HepG2 (cell line): ENCODE measurements at regions not wholly inside any gene's neighbourhood (a gene's known extent, or its start where the extent isn't known, plus 50 kb on each side); places are given as distances from the start of the nearest gene placed in this dataset.

ENCODE experiments used
- ATAC-seq: fragments of 200-7000 bp; cut with Tn5 transposase; 3 replicates; pipeline ENCODE4 v1.9.1; 2020; ENCODE audit warnings: mild to moderate bottlenecking, moderate library complexity
- BruUV-seq: library from RNA; stranded (reverse); fragments of 400-500 nt; replicated peaks from 2 replicates; lab custom pipeline; 2021; lab: Mats Ljungman, UMichigan
- CTCF ChIA-PET: fragments of 300-600 bp; formaldehyde crosslinking; extraction: SDS; loops from one replicate; lab custom pipeline; 2021; ENCODE audit warnings: low total read pairs, inconsistent platforms, low intra/inter-chr PET ratio; lab: Yijun Ruan, JAX
- POLR2A ChIA-PET: fragments of 350-600 bp; sonication (Branson Sonifier 250); formaldehyde crosslinking; loops from one replicate; lab custom pipeline; 2020; ENCODE audit warnings: antibody characterized with exemption, inconsistent platforms; lab: Yijun Ruan, JAX
- DNase-seq: peaks from one replicate; pipeline ENCODE4 v3.0.0-alpha.2; 2015; ENCODE audit warnings: low spot score
- FAIRE-seq: peaks from 3 replicates; lab custom pipeline; 2011; peaks lifted over from hg19 to GRCh38; lab: Jason Lieb, UNC
- H2AFZ ChIP-seq: one replicate; pipeline ENCODE4 v1.6.1; 2011; ENCODE audit warnings: low read length, inconsistent platforms
- H3K27ac ChIP-seq: fragments of 300-600 bp; 3 replicates; pipeline ENCODE4 v1.8.0; 2011; ENCODE audit warnings: mixed run types, mild to moderate bottlenecking, mixed read lengths, low read length, inconsistent platforms; ENCODE audit not compliant: insufficient read depth; ENCODE audit errors: extremely low read length
- H3K27me3 ChIP-seq, 2 experiments: fragments of 200-600 bp in 1 of 2; 2 replicates in 1 of 2; 3 replicates in 1 of 2; pipeline versions ENCODE4 v1.6.0 to v1.8.0; 2011; ENCODE audit warnings: low read length in 2 of 2, mild to moderate bottlenecking in 2 of 2, moderate library complexity in 2 of 2, inconsistent platforms in 1 of 2; ENCODE audit not compliant: insufficient read depth in 2 of 2, control insufficient read depth in 1 of 2
- H3K36me3 ChIP-seq, 2 experiments: fragments of 200-600 bp in 1 of 2; replicated peaks in 1 of 2; 2 replicates in 1 of 2; 3 replicates in 1 of 2; pipeline versions ENCODE4 v1.5.1 to v1.8.0; 2011; ENCODE audit warnings: low read length in 2 of 2, inconsistent platforms in 1 of 2; ENCODE audit not compliant: insufficient read depth in 2 of 2, control insufficient read depth in 1 of 2
- H3K4me1 ChIP-seq: 2 replicates; pipeline ENCODE4 v1.5.1; 2012; ENCODE audit warnings: low read length, inconsistent platforms; ENCODE audit not compliant: insufficient read depth
- H3K4me2 ChIP-seq: 2 replicates; pipeline ENCODE4 v1.6.0; 2011; ENCODE audit warnings: low read depth, low read length, inconsistent platforms
- H3K4me3 ChIP-seq, 3 experiments: fragments of 200-600 bp in 1 of 3; sonication (generic), shearing (Covaris generic) in 1 of 3; replicated peaks in 1 of 3; 2 replicates each; pipeline ENCODE4 v1.5.1; 2011 to 2016; ENCODE audit warnings: low read length in 3 of 3, inconsistent platforms in 2 of 3, low read depth in 2 of 3, mild to moderate bottlenecking in 2 of 3, control low read depth in 1 of 3, mixed read lengths in 1 of 3; ENCODE audit not compliant: insufficient read depth in 1 of 3
- H3K79me2 ChIP-seq: one replicate; pipeline ENCODE4 v1.6.1; 2011; ENCODE audit warnings: low read length, inconsistent platforms; ENCODE audit not compliant: insufficient read depth
- H3K9ac ChIP-seq: 2 replicates; pipeline ENCODE4 v1.6.0; 2011; ENCODE audit warnings: mild to moderate bottlenecking, low read depth, low read length, inconsistent platforms; ENCODE audit not compliant: insufficient read depth
- H3K9me3 ChIP-seq: 2 replicates; pipeline ENCODE4 v1.5.1; 2012; ENCODE audit warnings: mild to moderate bottlenecking, low read length
- H4K20me1 ChIP-seq: 2 replicates; pipeline ENCODE4 v1.6.0; 2011; ENCODE audit warnings: inconsistent platforms, mild to moderate bottlenecking, low read length, moderate library complexity; ENCODE audit not compliant: insufficient read depth
- ARNT ChIP-seq: fragments of 450-650 bp; IDR thresholded peaks from 2 replicates; pipeline ENCODE4 v1.6.1; 2017
- ARNT2 ChIP-seq: sonication (generic); formaldehyde crosslinking; IDR thresholded peaks from 2 replicates; pipeline ENCODE4 v1.8.0; 2022; ENCODE audit warnings: mild to moderate bottlenecking, low read depth, missing genetic modification reagents, moderate library complexity
- CCAR2 ChIP-seq: fragments of 200-400 bp; formaldehyde crosslinking; optimal IDR thresholded peaks from 2 replicates; pipeline ENCODE3; 2018; ENCODE audit warnings: low read depth, mild to moderate bottlenecking, low read length, moderate library complexity
- MAF1 ChIP-seq: sonication (generic); formaldehyde crosslinking; IDR thresholded peaks from 2 replicates; pipeline ENCODE4 v1.5.0; 2020; ENCODE audit warnings: missing genetic modification reagents, borderline replicate concordance
- NR2F1 ChIP-seq, 2 experiments: fragments of 450-650 bp in 1 of 2; formaldehyde crosslinking in 1 of 2; IDR thresholded peaks; 2 replicates each; pipeline versions ENCODE4 v1.5.0 to v1.6.1; 2016 to 2020; ENCODE audit warnings: mild to moderate bottlenecking in 1 of 2, missing compliant biosample characterization in 1 of 2, missing genetic modification reagents in 1 of 2, moderate library complexity in 1 of 2
- ONECUT2 ChIP-seq: sonication (generic); formaldehyde crosslinking; IDR thresholded peaks from 2 replicates; pipeline ENCODE4 v1.4.0; 2020; ENCODE audit warnings: missing genetic modification reagents
- PITX1 ChIP-seq: sonication (generic); formaldehyde crosslinking; IDR thresholded peaks from 2 replicates; pipeline ENCODE4 v1.5.1; 2020; ENCODE audit warnings: mild to moderate bottlenecking, missing genetic modification reagents
- PPARG ChIP-seq: conservative IDR thresholded peaks from 2 replicates; pipeline ENCODE4 v1.6.1; 2016; ENCODE audit warnings: missing biosample characterization, missing genetic modification reagents
- SOX6 ChIP-seq, 2 experiments: fragments of 450-650 bp in 1 of 2; sonication (generic) in 1 of 2; formaldehyde crosslinking in 1 of 2; IDR thresholded peaks; 2 replicates each; pipeline versions ENCODE4 v1.4.0 to v1.6.1; 2017 to 2020; ENCODE audit warnings: antibody characterized with exemption in 1 of 2, mild to moderate bottlenecking in 1 of 2, missing genetic modification reagents in 1 of 2
- TCF12 ChIP-seq, 2 experiments: fragments of 450-650 bp in 1 of 2; sonication (generic) in 1 of 2; formaldehyde crosslinking in 1 of 2; IDR thresholded peaks; 2 replicates each; pipeline versions ENCODE4 v1.6.1 to v1.8.0; 2017 to 2022; ENCODE audit warnings: antibody characterized with exemption in 1 of 2, mild to moderate bottlenecking in 1 of 2, missing genetic modification reagents in 1 of 2, moderate library complexity in 1 of 2
- ZNF18 ChIP-seq: sonication (generic); formaldehyde crosslinking; IDR thresholded peaks from 2 replicates; pipeline ENCODE4 v1.8.0; 2022; ENCODE audit warnings: mild to moderate bottlenecking, missing genetic modification reagents; ENCODE audit not compliant: insufficient replicate concordance
- ZNF264 ChIP-seq: sonication (generic); formaldehyde crosslinking; IDR thresholded peaks from 2 replicates; pipeline ENCODE4 v1.4.0; 2020; ENCODE audit warnings: missing genetic modification reagents
- ZNF317 ChIP-seq: sonication (generic); formaldehyde crosslinking; IDR thresholded peaks from 2 replicates; pipeline ENCODE4 v1.5.0; 2020; ENCODE audit warnings: mild to moderate bottlenecking, missing genetic modification reagents
- ZNF33B ChIP-seq: sonication (generic); formaldehyde crosslinking; IDR thresholded peaks from 2 replicates; pipeline ENCODE4 v1.5.1; 2020; ENCODE audit warnings: mild to moderate bottlenecking, missing genetic modification reagents
- ZNF563 ChIP-seq: sonication (generic); formaldehyde crosslinking; IDR thresholded peaks from 2 replicates; pipeline ENCODE4 v1.8.0; 2022; ENCODE audit warnings: mild to moderate bottlenecking, moderate library complexity, missing genetic modification reagents
- ZNF709 ChIP-seq: sonication (generic); formaldehyde crosslinking; IDR thresholded peaks from 2 replicates; pipeline ENCODE4 v1.5.0; 2020; ENCODE audit warnings: mild to moderate bottlenecking, missing genetic modification reagents
- ZNF75D ChIP-seq: sonication (generic); formaldehyde crosslinking; IDR thresholded peaks from 2 replicates; pipeline ENCODE4 v1.8.1; 2023; ENCODE audit warnings: missing genetic modification reagents, mild to moderate bottlenecking, borderline replicate concordance
- WGBS: methylation state at CpG from one replicate; pipeline ENCODE4 v1.1.6; 2017; ENCODE audit warnings: low lambda C conversion rate; 5-methylcytosine and 5-hydroxymethylcytosine counted together
- in situ Hi-C: cut with HindIII; loops from 2 replicates; pipeline ENCODE4 v1.10.0; 2017; ENCODE audit warnings: low pct_unique_long_range_greater_than_20kb; ENCODE audit not compliant: extremely low pct_ligation_motif_present
- intact Hi-C: fragments of 100-400 bp; cut with micrococcal nuclease; formaldehyde crosslinking; loops from one replicate; pipeline ENCODE4 v1.10.0; 2022; ENCODE audit not compliant: unreplicated experiment
- TF ChIP-seq, protein P1 (sequence below): sonication (generic); formaldehyde crosslinking; IDR thresholded peaks from 2 replicates; pipeline ENCODE4 v1.5.0; 2020; ENCODE audit warnings: missing genetic modification reagents

DNA sequence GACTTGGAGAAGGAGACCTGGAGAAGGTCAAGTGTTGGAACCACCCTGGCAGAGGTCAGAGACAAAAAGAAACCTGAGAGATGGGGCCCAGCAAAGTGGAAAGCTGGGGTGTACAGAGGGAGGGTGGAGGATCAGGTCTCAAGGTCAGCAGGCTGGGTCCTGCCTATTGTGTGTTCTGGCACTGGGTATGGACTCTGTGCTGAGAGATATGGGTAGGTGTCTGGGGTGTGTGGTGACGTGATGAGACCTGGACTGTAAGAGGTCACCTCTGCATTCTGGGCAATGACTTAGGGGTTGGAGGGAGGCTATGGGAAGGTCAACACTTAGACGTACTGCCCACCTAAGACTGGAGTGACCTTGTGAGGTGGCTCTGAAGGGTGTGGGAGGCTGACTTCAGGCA is 88.1 kb downstream of the SCGB2B2 start:
- DNase-seq (no peak), ATAC-seq (no peak), FAIRE-seq (no peak)
- Histone ChIP-seq H3K4me3 (no peak overlapping the region), H3K27me3 (peaks cover 3 to 22% of the 10 kb centered on the region in 2 experiments; a peak in 4 of 5 replicates), H3K36me3 (no peaks in the 10 kb centered on the region), H3K27ac (no peak overlapping the region), H3K9me3 (no peaks in the 10 kb centered on the region), H4K20me1 (no peaks in the 10 kb centered on the region), H2AFZ (no peak overlapping the region), H3K79me2 (no peaks in the 10 kb centered on the region), H3K9ac (no peak overlapping the region), H3K4me2 (no peak overlapping the region), H3K4me1 (peaks cover 10% of the 10 kb centered on the region)
- 0% methylated on average over 1 of the region's 2 CpGs for WGBS
- CTCF ChIA-PET, result no interaction called here
- intact Hi-C loops (no loop called here), in situ Hi-C loops (no loop called here)
- TF ChIP-seq ARNT (no peak), ZNF75D (CRISPR knock-in tag) (no peak), ZNF264 (no peak), PPARG (CRISPR knock-in tag) (no peak)
- no TSS peak for BruUV-seq
- POLR2A ChIA-PET, result no interaction called here

GRCh38 chr19:34588249-34588648 is 88.7 kb downstream of the SCGB2B2 start:
- no peak for DNase-seq
- H3K4me3 ChIP-seq, result no peak overlapping the region
- H3K4me1 ChIP-seq, result peaks cover 10% of the 10 kb centered on the region
- H2AFZ ChIP-seq, result no peak overlapping the region
- WGBS, result 31% methylated on average over 8 of the region's 8 CpGs
- H4K20me1 ChIP-seq, result no peaks in the 10 kb centered on the region
- H3K27ac ChIP-seq, result no peak overlapping the region
- ATAC-seq, result no peak
- H3K9ac ChIP-seq, result no peak overlapping the region
- H3K79me2 ChIP-seq, result no peaks in the 10 kb centered on the region
- ChIA-PET CTCF (no interaction called here), POLR2A (no interaction called here)
- intact Hi-C loops, result no loop called here
- H3K27me3 ChIP-seq, result peaks cover 2 to 17% of the 10 kb centered on the region in 2 experiments; a peak in 4 of 5 replicates
- H3K9me3 ChIP-seq, result no peaks in the 10 kb centered on the region
- BruUV-seq, result no TSS peak
- H3K4me2 ChIP-seq, result no peak overlapping the region
- no peak for FAIRE-seq
- in situ Hi-C loops, result no loop called here
- no peaks in the 10 kb centered on the region for H3K36me3 ChIP-seq
- TF ChIP-seq NR2F1 (CRISPR knock-in tag; IDR thresholded peaks at IDR 0.05), result no peak
- TF ChIP-seq CCAR2, result no peak
- TF ChIP-seq TCF12 (IDR thresholded peaks at IDR 0.05), result no peak
- TF ChIP-seq TCF12 (CRISPR knock-in tag; IDR thresholded peaks at IDR 0.05), result no peak
- TF ChIP-seq ZNF563 (CRISPR knock-in tag), result no peak
- no peak for TF ChIP-seq ARNT2 (CRISPR knock-in tag)
- no peak for TF ChIP-seq SOX6 (IDR thresholded peaks at IDR 0.05)
- TF ChIP-seq SOX6 (CRISPR knock-in tag; IDR thresholded peaks at IDR 0.05), result no peak
- no peak for TF ChIP-seq ZNF709 (CRISPR knock-in tag)
- no peak for TF ChIP-seq ZNF317 (CRISPR knock-in tag)
- TF ChIP-seq PITX1 (CRISPR knock-in tag), result no peak
- TF ChIP-seq, protein P1, sequence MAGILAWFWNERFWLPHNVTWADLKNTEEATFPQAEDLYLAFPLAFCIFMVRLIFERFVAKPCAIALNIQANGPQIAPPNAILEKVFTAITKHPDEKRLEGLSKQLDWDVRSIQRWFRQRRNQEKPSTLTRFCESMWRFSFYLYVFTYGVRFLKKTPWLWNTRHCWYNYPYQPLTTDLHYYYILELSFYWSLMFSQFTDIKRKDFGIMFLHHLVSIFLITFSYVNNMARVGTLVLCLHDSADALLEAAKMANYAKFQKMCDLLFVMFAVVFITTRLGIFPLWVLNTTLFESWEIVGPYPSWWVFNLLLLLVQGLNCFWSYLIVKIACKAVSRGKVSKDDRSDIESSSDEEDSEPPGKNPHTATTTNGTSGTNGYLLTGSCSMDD (CRISPR knock-in tag), result no peak
- no peak for TF ChIP-seq ONECUT2 (CRISPR knock-in tag)
- TF ChIP-seq ZNF18 (CRISPR knock-in tag), result no peak
- TF ChIP-seq MAF1 (CRISPR knock-in tag), result no peak
- TF ChIP-seq ZNF33B (CRISPR knock-in tag), result no peak
